Nephron (organoid): ENCODE measurements at regions not wholly inside any gene's neighbourhood (a gene's known extent, or its start where the extent isn't known, plus 50 kb on each side); places are given as distances from the start of the nearest gene placed in this dataset.

Experiments
- H3K27ac Mint-ChIP-seq, 3 experiments: 2 replicates each; pipeline ENCODE4 v1.8.0; 2020; ENCODE audit warnings: mixed read lengths in 3 of 3, mild to moderate bottlenecking in 2 of 3, moderate library complexity in 1 of 3
- H3K27me3 Mint-ChIP-seq: 2 replicates; pipeline ENCODE4 v1.8.0; 2021; ENCODE audit warnings: low read depth, mild to moderate bottlenecking, moderate library complexity, mixed read lengths
- H3K36me3 Mint-ChIP-seq: 2 replicates; pipeline ENCODE4 v1.8.0; 2020; ENCODE audit warnings: low read depth, mixed read lengths
- H3K4me1 Mint-ChIP-seq: 2 replicates; pipeline ENCODE4 v1.8.0; 2020; ENCODE audit warnings: mixed read lengths
- H3K4me3 Mint-ChIP-seq, 3 experiments: 2 replicates each; pipeline ENCODE4 v1.8.0; 2020; ENCODE audit warnings: mild to moderate bottlenecking in 3 of 3, mixed read lengths in 3 of 3, moderate library complexity in 2 of 3
- H3K9me3 Mint-ChIP-seq: 2 replicates; pipeline ENCODE4 v1.8.0; 2020; ENCODE audit warnings: mixed read lengths
- TF ChIP-seq, protein P1 (sequence below), 3 experiments: fragments of 200-600 bp; sonication (generic); IDR thresholded peaks; one replicate each; pipeline ENCODE4 v1.5.0; 2021; ENCODE audit warnings: antibody characterized with exemption in 3 of 3; ENCODE audit not compliant: unreplicated experiment in 3 of 3

DNA sequence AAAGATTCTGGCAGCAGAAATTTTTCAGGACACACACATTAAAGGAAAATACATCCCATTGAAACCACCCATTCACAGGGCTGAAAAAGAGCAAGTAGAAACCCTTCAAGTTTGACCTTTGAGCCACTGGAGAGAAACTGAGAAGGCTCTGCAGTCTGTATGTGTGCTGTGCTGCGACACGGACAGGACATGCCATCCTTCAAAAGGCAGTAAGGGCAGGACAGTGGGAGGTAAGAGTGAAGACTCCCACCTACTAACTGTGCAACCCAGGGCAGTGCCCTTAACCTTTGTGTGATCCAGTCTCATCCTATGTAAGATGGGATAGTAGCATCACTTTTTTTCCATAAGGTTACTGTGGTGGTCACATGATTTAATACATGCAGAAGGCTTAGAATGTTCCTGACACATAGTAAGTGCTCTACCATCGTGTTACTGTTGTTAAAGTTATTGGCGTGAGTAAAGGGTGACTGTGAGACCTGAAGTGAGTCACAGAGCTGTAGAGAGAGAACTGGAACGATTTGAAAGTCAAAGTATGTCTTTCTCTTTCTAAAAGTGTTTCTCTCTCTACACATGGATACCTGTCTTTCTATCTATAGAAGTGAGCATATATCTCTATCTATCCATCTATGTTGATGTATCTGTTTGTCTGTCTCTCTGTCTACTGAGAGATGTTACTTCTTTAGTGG lies 153.7 kb upstream of the OLIG3 start:
- TF ChIP-seq, protein P1, sequence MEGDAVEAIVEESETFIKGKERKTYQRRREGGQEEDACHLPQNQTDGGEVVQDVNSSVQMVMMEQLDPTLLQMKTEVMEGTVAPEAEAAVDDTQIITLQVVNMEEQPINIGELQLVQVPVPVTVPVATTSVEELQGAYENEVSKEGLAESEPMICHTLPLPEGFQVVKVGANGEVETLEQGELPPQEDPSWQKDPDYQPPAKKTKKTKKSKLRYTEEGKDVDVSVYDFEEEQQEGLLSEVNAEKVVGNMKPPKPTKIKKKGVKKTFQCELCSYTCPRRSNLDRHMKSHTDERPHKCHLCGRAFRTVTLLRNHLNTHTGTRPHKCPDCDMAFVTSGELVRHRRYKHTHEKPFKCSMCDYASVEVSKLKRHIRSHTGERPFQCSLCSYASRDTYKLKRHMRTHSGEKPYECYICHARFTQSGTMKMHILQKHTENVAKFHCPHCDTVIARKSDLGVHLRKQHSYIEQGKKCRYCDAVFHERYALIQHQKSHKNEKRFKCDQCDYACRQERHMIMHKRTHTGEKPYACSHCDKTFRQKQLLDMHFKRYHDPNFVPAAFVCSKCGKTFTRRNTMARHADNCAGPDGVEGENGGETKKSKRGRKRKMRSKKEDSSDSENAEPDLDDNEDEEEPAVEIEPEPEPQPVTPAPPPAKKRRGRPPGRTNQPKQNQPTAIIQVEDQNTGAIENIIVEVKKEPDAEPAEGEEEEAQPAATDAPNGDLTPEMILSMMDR (IDR thresholded peaks at IDR 0.05; ENCODE audit: unreplicated experiment in 3 of 3), result no peak
- Mint-ChIP-seq H3K27me3 (peaks cover 6% of the 10 kb centered on the region), H3K9me3 (peaks cover 5% of the 10 kb centered on the region)

DNA sequence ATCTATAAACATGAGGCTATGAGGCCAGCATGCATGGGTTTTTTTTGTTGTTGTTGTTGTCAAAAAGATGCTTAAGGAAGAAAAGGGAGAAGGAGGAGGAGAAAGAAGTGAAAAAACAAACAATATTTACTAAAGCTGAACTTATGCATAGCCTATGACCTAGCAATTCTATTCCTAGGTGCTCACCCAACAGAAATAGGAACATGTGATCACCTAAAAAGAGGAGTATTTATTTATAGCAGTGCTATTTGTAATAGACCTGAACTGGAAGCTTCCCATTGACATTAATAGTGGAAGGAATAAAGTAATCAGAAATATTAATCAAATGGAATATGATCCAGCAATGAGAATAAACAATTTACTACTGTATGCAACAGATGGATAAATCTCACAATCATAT lies 156.5 kb upstream of the OLIG3 start:
- TF ChIP-seq, protein P1 (IDR thresholded peaks at IDR 0.05; ENCODE audit: unreplicated experiment in 3 of 3), result no peak
- no peaks in the 10 kb centered on the region for H3K36me3 Mint-ChIP-seq
- peaks cover 6% of the 10 kb centered on the region for H3K27me3 Mint-ChIP-seq

More for the DNA sequence above, 153.7 kb upstream of the OLIG3 start:
- no peaks in the 10 kb centered on the region for H3K36me3 Mint-ChIP-seq
- H3K4me3 Mint-ChIP-seq, result no peak overlapping the region
- H3K27ac Mint-ChIP-seq, result no peak overlapping the region
- no peaks in the 10 kb centered on the region for H3K4me1 Mint-ChIP-seq

DNA sequence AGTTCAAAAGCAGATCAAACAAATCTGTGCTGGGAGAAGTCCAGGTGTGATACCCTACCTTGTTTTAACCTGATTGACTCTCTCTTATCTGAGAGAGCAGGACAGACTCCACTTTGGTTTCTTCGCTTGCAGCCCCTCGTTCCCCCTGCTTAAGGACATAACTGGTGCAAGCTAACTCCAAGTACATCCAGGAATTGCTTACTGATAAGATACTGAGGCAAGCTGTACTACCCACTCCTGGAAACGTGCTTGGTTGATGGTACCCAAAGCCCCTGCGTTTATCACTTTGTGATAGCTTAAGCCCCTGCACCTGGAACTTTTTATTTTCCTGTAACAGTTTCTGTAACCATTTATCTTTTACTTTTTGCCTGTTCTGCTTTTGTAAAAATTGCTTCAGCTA lies 157.0 kb upstream of the OLIG3 start:
- Mint-ChIP-seq H3K4me3 (no peak overlapping the region), H3K9me3 (peaks cover 14% of the 10 kb centered on the region), H3K36me3 (no peaks in the 10 kb centered on the region), H3K4me1 (no peaks in the 10 kb centered on the region), H3K27me3 (peaks cover 6% of the 10 kb centered on the region), H3K27ac (no peak overlapping the region)
- TF ChIP-seq, protein P1 (IDR thresholded peaks at IDR 0.05; ENCODE audit: unreplicated experiment in 3 of 3), result no peak

More for the DNA sequence above, 156.5 kb upstream of the OLIG3 start:
- no peaks in the 10 kb centered on the region for H3K4me1 Mint-ChIP-seq
- no peak overlapping the region for H3K4me3 Mint-ChIP-seq
- peaks cover 14% of the 10 kb centered on the region for H3K9me3 Mint-ChIP-seq
- H3K27ac Mint-ChIP-seq, result no peak overlapping the region

DNA sequence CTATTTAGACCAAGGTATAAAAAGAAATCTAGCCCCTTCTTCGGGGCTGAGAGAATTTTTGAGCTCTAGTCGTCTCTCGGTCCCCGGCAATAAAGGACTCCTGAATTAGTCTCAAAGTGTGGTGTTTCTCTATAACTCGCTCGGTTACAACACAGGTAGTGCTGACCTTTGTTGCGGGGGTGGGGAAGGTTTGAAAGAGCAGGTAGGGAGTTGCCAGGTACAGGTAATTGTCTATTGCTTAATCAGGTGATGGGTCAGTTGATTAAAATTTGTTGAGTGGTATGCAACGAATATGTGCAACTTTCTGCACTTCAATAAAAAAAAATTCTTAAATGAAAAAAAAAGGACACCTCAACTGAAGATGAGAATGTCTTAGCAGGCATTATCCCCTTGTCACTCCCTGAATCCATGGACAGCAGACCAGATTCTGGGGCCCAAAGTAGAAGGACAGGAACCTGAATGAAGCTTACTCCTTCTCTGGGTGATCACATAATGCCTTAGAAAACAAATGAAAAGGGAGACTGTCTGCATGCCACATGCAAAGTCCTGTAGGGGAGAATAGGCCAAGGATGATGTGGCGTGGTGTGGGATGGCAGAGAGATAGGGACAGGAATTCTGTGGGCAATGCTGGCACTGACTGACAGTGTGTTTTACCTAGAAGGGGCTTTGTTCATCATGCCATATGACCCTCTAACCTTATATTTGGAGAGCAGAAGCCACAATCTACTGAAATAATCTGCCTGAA lies 157.6 kb upstream of the OLIG3 start:
- TF ChIP-seq, protein P1 (IDR thresholded peaks at IDR 0.05; ENCODE audit: unreplicated experiment in 3 of 3), result no peak
- no peaks in the 10 kb centered on the region for H3K4me1 Mint-ChIP-seq
- H3K4me3 Mint-ChIP-seq, result no peak overlapping the region
- peaks cover 6% of the 10 kb centered on the region for H3K27me3 Mint-ChIP-seq
- H3K9me3 Mint-ChIP-seq, result peaks cover 18% of the 10 kb centered on the region
- H3K27ac Mint-ChIP-seq, result no peak overlapping the region
- no peaks in the 10 kb centered on the region for H3K36me3 Mint-ChIP-seq

DNA sequence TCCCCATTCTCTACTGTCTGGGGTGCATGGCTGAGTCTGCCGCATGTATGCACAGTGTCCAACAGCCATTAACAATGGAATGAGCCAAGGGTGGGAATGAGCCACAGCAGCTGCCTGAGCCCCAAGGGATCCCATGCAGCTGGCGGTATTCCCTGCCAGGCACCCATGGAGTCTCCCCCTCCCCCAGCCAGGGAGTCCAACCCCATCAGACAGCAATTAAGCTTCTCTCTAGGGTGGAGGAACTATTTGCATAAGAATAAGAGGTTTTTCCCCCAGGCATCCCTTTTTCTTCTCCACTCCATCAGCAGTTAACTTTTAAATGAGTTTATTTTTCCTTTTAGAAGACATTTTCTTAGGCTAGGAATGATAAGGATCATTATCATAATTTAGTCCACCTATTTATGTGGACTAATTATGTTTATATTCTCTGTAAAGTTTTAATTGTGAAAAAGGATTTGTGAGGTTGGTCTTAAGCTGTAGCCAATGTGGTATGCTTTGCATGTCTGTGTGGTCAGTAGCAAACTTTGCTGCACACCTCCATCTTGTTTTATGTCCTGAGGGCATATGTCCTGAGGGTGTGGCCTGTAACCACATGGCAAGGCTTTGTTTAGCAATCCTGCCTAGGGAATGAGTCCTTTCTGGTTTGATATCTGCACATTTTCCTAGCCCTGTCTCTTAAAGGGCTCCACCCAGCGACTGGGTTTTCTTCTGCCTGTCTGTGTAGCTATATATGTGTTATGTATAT lies 158.9 kb upstream of the OLIG3 start:
- Mint-ChIP-seq H3K27ac (no peak overlapping the region), H3K4me1 (no peaks in the 10 kb centered on the region), H3K4me3 (no peak overlapping the region), H3K27me3 (peaks cover 6% of the 10 kb centered on the region), H3K9me3 (peaks cover 18% of the 10 kb centered on the region), H3K36me3 (no peaks in the 10 kb centered on the region)
- TF ChIP-seq, protein P1 (IDR thresholded peaks at IDR 0.05; ENCODE audit: unreplicated experiment in 3 of 3), result no peak
